Spleen (tissue), 11 donors: ENCODE measurements at regions not wholly inside any gene's neighbourhood (a gene's known extent, or its start where the extent isn't known, plus 50 kb on each side); places are given as distances from the start of the nearest gene placed in this dataset.

Experiments
- DNase-seq: peaks from one replicate; pipeline ENCODE4 v3.0.0-alpha.2; 2020
- H3K27ac ChIP-seq, 8 donors: fragments of 200-600 bp; sonication (generic) in 7 of 8; 1 replicate in 4 of 8; 2 replicates in 4 of 8; pipeline versions ENCODE4 v1.5.0 to v1.8.0; 2016 to 2021; ENCODE audit warnings: inconsistent platforms in 4 of 8, mild to moderate bottlenecking in 4 of 8, moderate library complexity in 1 of 8
- H3K27me3 ChIP-seq, 7 donors: fragments of 200-600 bp; sonication (generic) in 6 of 7; replicated peaks in 1 of 7; 1 replicate in 4 of 7; 2 replicates in 3 of 7; pipeline versions ENCODE4 v1.5.0 to v1.8.0; 2016 to 2021; ENCODE audit warnings: inconsistent platforms in 3 of 7, mild to moderate bottlenecking in 1 of 7
- H3K36me3 ChIP-seq, 6 donors: fragments of 200-600 bp; sonication (generic) in 5 of 6; 1 replicate in 4 of 6; 2 replicates in 2 of 6; pipeline versions ENCODE4 v1.5.0 to v1.8.0; 2016 to 2021; ENCODE audit warnings: inconsistent platforms in 2 of 6
- H3K4me1 ChIP-seq, 6 donors: fragments of 200-600 bp; sonication (generic) in 5 of 6; 1 replicate in 3 of 6; 2 replicates in 3 of 6; pipeline versions ENCODE4 v1.5.0 to v1.8.0; 2016 to 2021; ENCODE audit warnings: inconsistent platforms in 3 of 6
- H3K4me3 ChIP-seq, 8 donors: fragments of 200-600 bp; sonication (generic) in 7 of 8; 1 replicate in 4 of 8; 2 replicates in 4 of 8; pipeline versions ENCODE4 v1.5.0 to v1.8.0; 2016 to 2021; ENCODE audit warnings: inconsistent platforms in 4 of 8, mild to moderate bottlenecking in 4 of 8, moderate library complexity in 2 of 8
- H3K9me3 ChIP-seq, 8 donors: fragments of 200-600 bp; sonication (generic) in 7 of 8; 1 replicate in 4 of 8; 2 replicates in 4 of 8; pipeline versions ENCODE4 v1.5.0 to v1.8.0; 2016 to 2021; ENCODE audit warnings: inconsistent platforms in 4 of 8
- POLR2A ChIP-seq, 3 donors: fragments of 450-650 bp; IDR thresholded peaks; one replicate each; pipeline ENCODE4 v1.5.1; 2017; ENCODE audit warnings: antibody characterized with exemption in 3 of 3, mild to moderate bottlenecking in 1 of 3
- POLR2AphosphoS5 ChIP-seq, 3 donors: sonication (generic); formaldehyde crosslinking; IDR thresholded peaks; one replicate each; pipeline ENCODE4 v1.5.1; 2017; ENCODE audit warnings: antibody characterized with exemption in 3 of 3
- WGBS, 5 donors: extraction: QIAGEN DNeasy Blood & Tissue Kit in 3 of 5; methylation state at CpG; one replicate each; pipeline versions ENCODE4 v1.1.5 to v1.1.7; 2013 to 2018; 5-methylcytosine and 5-hydroxymethylcytosine counted together
- intact Hi-C: fragments of 100-400 bp; cut with DNase I; formaldehyde crosslinking; loops from one replicate; pipeline ENCODE4 v1.15.0; 2023; ENCODE audit warnings: low total_unique reads
- TF ChIP-seq, protein P1 (sequence below), 11 experiments: fragments of 200-600 bp in 7 of 11; fragments of 450-650 bp in 4 of 11; sonication (generic) in 4 of 11; IDR thresholded peaks in 8 of 11; conservative IDR thresholded peaks in 3 of 11; 1 replicate in 7 of 11; 2 replicates in 4 of 11; pipeline versions ENCODE4 v1.4.0 to v1.8.0; 2016 to 2021; ENCODE audit warnings: antibody characterized with exemption in 11 of 11, inconsistent platforms in 4 of 11, mild to moderate bottlenecking in 1 of 11
- donor health status: healthy with polysubstance abuse.
- donor health status: DM: no; HTN: no; CAD: no; lungs with moderate emphysema.
- donor health status: DM: no; HTN: no; CAD: no.
- donor health status: Bipolar disorder and iron deficiency.
- donor health status: healthy.
- donor health status: DM: no; HTN: no; CAD: no.
- donor health status: DM: yes; HTN: yes; CAD: no.

DNA sequence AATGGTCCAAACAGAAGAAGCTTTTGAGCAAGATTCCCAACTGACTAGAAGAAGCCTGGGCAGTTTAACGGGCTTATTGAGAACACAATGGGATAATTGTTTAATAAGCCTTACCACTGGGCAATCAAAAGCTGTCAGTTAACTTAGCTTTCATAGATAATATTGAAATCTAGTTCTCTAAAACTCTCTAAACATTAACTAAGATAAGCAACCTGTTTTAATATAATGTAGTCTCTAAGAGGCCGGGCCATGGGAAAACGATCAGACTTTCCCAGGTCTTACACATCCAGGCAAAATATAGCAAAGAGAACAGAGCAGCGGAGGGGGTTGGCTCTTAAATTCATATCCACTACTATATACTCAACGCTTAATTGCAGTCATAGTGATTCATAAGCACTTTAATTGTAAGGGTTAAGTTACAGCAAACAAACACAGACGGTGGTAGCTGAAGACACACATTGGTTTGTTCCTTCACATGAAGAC, 128.0 kb upstream of the FAM83B start:
- TF ChIP-seq, protein P1, sequence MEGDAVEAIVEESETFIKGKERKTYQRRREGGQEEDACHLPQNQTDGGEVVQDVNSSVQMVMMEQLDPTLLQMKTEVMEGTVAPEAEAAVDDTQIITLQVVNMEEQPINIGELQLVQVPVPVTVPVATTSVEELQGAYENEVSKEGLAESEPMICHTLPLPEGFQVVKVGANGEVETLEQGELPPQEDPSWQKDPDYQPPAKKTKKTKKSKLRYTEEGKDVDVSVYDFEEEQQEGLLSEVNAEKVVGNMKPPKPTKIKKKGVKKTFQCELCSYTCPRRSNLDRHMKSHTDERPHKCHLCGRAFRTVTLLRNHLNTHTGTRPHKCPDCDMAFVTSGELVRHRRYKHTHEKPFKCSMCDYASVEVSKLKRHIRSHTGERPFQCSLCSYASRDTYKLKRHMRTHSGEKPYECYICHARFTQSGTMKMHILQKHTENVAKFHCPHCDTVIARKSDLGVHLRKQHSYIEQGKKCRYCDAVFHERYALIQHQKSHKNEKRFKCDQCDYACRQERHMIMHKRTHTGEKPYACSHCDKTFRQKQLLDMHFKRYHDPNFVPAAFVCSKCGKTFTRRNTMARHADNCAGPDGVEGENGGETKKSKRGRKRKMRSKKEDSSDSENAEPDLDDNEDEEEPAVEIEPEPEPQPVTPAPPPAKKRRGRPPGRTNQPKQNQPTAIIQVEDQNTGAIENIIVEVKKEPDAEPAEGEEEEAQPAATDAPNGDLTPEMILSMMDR (IDR thresholded peaks at IDR 0.05 in 8 of 11, conservative IDR thresholded peaks at IDR 0.05 in 3 of 11), result no peak
- TF ChIP-seq POLR2AphosphoS5 (IDR thresholded peaks at IDR 0.05), result no peak
- DNase-seq, result no peak
- H3K36me3 ChIP-seq, result no peaks in the 10 kb centered on the region
- intact Hi-C loops, result no loop called here
- no peaks in the 10 kb centered on the region for H3K4me1 ChIP-seq
- no peaks in the 10 kb centered on the region for H3K27me3 ChIP-seq
- 83 to 93% (median 86%) methylated on average over 6 of the region's 6 CpGs for WGBS, 5 donors
- no peak overlapping the region for H3K27ac ChIP-seq
- H3K4me3 ChIP-seq, result no peak overlapping the region
- no peaks in the 10 kb centered on the region for H3K9me3 ChIP-seq

DNA sequence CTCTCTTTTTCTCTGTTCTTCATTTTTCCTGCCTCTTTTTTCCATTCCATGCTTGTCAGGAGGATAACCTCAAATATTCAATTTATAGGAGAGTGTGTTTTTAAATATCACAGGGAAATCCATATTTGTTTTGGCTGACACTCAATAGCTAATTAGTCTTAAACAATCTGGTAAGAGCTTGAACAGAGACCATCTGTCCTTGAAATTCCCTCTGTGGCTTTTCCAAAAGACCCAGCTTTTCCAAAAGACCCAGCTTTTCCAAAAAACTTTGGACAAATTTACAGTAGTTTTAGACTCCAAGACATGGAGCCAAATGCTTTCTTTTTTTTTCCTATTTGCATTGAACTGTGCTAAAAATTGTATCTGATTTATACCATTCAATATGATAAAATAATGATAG, 127.4 kb upstream of the FAM83B start:
- H3K9me3 ChIP-seq, result no peaks in the 10 kb centered on the region
- H3K4me1 ChIP-seq, result no peaks in the 10 kb centered on the region
- H3K36me3 ChIP-seq, result no peaks in the 10 kb centered on the region
- no peak for DNase-seq
- intact Hi-C loops, result no loop called here
- TF ChIP-seq POLR2AphosphoS5 (IDR thresholded peaks at IDR 0.05), result no peak
- no peak for TF ChIP-seq POLR2A (IDR thresholded peaks at IDR 0.05)
- TF ChIP-seq, protein P1 (IDR thresholded peaks at IDR 0.05 in 8 of 11, conservative IDR thresholded peaks at IDR 0.05 in 3 of 11), result no peak
- no peaks in the 10 kb centered on the region for H3K27me3 ChIP-seq
- H3K27ac ChIP-seq, result no peak overlapping the region
- H3K4me3 ChIP-seq, result no peak overlapping the region

DNA sequence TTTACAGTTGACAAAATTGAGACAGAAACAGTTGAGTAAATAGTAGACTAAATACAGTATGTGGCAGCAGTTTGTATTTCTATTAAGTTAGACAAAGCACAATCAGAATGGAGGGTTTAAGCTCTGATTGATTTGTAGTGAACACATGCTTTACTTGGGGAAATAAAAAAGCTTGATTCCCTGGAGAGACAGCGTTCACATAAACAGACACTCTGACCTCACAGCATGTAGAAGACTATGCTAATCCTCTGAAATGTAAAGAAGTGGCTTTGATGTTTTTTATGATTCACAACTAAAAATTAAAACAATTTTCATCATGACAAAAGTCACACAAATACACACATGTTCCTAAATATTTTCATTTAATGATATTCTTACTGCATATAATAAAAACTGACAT, 126.9 kb upstream of the FAM83B start:
- TF ChIP-seq POLR2A (IDR thresholded peaks at IDR 0.05), result no peak
- TF ChIP-seq POLR2AphosphoS5 (IDR thresholded peaks at IDR 0.05), result no peak
- TF ChIP-seq, protein P1 (IDR thresholded peaks at IDR 0.05 in 8 of 11, conservative IDR thresholded peaks at IDR 0.05 in 3 of 11), result no peak
- no peak overlapping the region for H3K4me3 ChIP-seq
- no peaks in the 10 kb centered on the region for H3K9me3 ChIP-seq
- no peaks in the 10 kb centered on the region for H3K36me3 ChIP-seq
- intact Hi-C loops, result no loop called here
- 0 to 29% (median 0%) methylated on average over 1 of the region's 1 CpG for WGBS, 5 donors
- H3K27ac ChIP-seq, result no peak overlapping the region
- no peaks in the 10 kb centered on the region for H3K27me3 ChIP-seq
- DNase-seq, result no peak
- no peaks in the 10 kb centered on the region for H3K4me1 ChIP-seq

DNA sequence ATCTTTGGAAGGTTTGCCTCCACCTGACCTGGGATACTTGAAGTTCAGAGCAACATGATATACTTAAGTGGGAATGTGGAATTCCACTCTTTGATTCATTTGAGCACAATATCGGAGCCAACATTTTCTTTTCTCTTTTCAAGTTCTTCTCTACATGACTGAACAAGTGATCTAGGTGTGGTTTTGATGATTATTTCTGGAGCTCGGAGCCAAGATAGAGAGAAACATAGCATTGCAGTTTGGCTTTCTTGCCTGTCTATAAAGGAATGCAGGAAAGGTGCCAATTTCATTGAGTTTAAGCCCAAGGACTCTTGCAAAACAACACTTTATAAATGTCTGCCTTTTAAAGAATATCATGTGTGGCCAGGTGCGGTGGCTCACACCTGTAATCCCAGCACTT, 124.2 kb upstream of the FAM83B start:
- no peaks in the 10 kb centered on the region for H3K4me1 ChIP-seq
- intact Hi-C loops, result no loop called here
- no peak overlapping the region for H3K27ac ChIP-seq
- no peak overlapping the region for H3K4me3 ChIP-seq
- TF ChIP-seq, protein P1 (IDR thresholded peaks at IDR 0.05 in 8 of 11, conservative IDR thresholded peaks at IDR 0.05 in 3 of 11), result no peak
- TF ChIP-seq POLR2A (IDR thresholded peaks at IDR 0.05) (no peak), POLR2AphosphoS5 (IDR thresholded peaks at IDR 0.05) (no peak)
- WGBS, 5 donors, result 79 to 93% (median 88%) methylated on average over 3 of the region's 3 CpGs
- no peak for DNase-seq
- H3K27me3 ChIP-seq, result no peaks in the 10 kb centered on the region
- H3K36me3 ChIP-seq, result no peaks in the 10 kb centered on the region
- H3K9me3 ChIP-seq, result no peaks in the 10 kb centered on the region
